PC-3 (cell line): ENCODE measurements at regions not wholly inside any gene's neighbourhood (a gene's known extent, or its start where the extent isn't known, plus 50 kb on each side); places are given as distances from the start of the nearest gene placed in this dataset.

Experiments used
- EZH2 ChIP-seq: fragments of 300-600 bp; sonication (generic); IDR thresholded peaks from one replicate; pipeline ENCODE4 v1.6.1; 2017; ENCODE audit warnings: antibody characterized with exemption, mild to moderate bottlenecking, low read length; ENCODE audit not compliant: unreplicated experiment
- EZH2phosphoT487 ChIP-seq: fragments of 300-600 bp; sonication (generic); IDR thresholded peaks from 2 replicates; pipeline ENCODE4 v1.6.1; 2018; ENCODE audit warnings: mild to moderate bottlenecking, antibody characterized with exemption, low read length, borderline replicate concordance
- TF ChIP-seq, protein P1 (sequence below): fragments of 300-600 bp; sonication (generic); conservative IDR thresholded peaks from 2 replicates; pipeline ENCODE4 v1.5.1; 2017; ENCODE audit warnings: antibody characterized with exemption, low read depth, mild to moderate bottlenecking, low read length

DNA sequence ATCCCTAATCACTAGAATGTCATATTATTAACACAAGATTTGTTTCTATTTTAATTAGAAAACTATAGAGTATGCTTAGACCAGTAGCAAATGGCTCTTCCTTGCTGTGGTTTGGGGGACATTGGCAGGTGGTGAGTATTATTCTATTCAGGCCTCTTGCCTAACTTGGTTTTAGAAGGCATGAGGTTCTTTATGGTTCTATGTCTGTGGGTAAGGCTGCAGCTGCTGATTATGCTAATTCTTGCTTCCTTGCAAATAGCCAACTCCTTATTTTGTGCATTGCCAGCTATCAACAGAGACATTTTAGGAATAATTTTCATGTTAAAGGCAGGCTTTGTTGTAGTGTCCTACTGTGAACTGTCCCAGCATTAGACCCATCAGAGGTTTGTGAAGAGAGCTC is 1344.9 kb downstream of the UQCRFS1 start:
- TF ChIP-seq, protein P1, sequence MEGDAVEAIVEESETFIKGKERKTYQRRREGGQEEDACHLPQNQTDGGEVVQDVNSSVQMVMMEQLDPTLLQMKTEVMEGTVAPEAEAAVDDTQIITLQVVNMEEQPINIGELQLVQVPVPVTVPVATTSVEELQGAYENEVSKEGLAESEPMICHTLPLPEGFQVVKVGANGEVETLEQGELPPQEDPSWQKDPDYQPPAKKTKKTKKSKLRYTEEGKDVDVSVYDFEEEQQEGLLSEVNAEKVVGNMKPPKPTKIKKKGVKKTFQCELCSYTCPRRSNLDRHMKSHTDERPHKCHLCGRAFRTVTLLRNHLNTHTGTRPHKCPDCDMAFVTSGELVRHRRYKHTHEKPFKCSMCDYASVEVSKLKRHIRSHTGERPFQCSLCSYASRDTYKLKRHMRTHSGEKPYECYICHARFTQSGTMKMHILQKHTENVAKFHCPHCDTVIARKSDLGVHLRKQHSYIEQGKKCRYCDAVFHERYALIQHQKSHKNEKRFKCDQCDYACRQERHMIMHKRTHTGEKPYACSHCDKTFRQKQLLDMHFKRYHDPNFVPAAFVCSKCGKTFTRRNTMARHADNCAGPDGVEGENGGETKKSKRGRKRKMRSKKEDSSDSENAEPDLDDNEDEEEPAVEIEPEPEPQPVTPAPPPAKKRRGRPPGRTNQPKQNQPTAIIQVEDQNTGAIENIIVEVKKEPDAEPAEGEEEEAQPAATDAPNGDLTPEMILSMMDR: no peak
- TF ChIP-seq EZH2phosphoT487: no peak
- TF ChIP-seq EZH2: no peak
